ENCODE measurements at regions not wholly inside any gene's neighbourhood (a gene's known extent, or its start where the extent isn't known, plus 50 kb on each side); places are given as distances from the start of the nearest gene placed in this dataset.

DNA sequence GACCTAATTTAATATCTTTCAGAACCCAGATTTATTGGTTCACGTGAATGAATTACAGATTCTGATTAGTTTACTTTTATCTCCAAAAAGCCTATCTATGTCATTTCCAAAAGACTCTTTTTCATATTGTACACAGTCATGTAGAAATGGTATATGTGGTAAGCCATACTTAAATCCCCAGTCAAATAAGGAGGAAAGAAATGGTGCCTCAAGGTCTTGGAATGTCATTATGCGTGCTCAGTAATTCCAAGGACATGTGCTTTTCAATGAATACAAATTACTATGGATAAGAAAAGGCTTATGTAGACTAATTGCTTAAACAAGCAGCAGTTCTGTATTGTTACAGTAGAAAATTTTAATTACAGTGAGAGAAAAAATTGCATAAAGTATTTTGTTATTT, 64.1 kb upstream of the TYRP1 start:
- Histone ChIP-seq H3K4me3 (ENCODE audit: low read depth, low read length) (no peak overlapping the region), H3K27me3 (ENCODE audit: control insufficient read depth, insufficient read depth, low read length) (no peaks in the 10 kb centered on the region), H3K36me3 (ENCODE audit: control insufficient read depth, insufficient read depth, low read length) (no peaks in the 10 kb centered on the region)
- TF ChIP-seq, protein P1, sequence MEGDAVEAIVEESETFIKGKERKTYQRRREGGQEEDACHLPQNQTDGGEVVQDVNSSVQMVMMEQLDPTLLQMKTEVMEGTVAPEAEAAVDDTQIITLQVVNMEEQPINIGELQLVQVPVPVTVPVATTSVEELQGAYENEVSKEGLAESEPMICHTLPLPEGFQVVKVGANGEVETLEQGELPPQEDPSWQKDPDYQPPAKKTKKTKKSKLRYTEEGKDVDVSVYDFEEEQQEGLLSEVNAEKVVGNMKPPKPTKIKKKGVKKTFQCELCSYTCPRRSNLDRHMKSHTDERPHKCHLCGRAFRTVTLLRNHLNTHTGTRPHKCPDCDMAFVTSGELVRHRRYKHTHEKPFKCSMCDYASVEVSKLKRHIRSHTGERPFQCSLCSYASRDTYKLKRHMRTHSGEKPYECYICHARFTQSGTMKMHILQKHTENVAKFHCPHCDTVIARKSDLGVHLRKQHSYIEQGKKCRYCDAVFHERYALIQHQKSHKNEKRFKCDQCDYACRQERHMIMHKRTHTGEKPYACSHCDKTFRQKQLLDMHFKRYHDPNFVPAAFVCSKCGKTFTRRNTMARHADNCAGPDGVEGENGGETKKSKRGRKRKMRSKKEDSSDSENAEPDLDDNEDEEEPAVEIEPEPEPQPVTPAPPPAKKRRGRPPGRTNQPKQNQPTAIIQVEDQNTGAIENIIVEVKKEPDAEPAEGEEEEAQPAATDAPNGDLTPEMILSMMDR (IDR thresholded peaks at IDR 0.05; ENCODE audit: insufficient read depth, low read length, poor library complexity, severe bottlenecking) = no peak
- DNase-seq (ENCODE audit: low read depth) = no peak

- TF ChIP-seq, protein P1 (IDR thresholded peaks at IDR 0.05; ENCODE audit: insufficient read depth, low read length, poor library complexity, severe bottlenecking) = no peak
- DNase-seq (ENCODE audit: low read depth) = peak; percentile 45
- Histone ChIP-seq H3K4me3 (ENCODE audit: low read depth, low read length) (no peak overlapping the region), H3K36me3 (ENCODE audit: control insufficient read depth, insufficient read depth, low read length) (no peaks in the 10 kb centered on the region), H3K27me3 (ENCODE audit: control insufficient read depth, insufficient read depth, low read length) (no peaks in the 10 kb centered on the region)
Measured at GRCh38 chr9:12631866-12632265, 61.3 kb upstream of the TYRP1 start.

GRCh38 chr9:12633016-12633765, 60.0 kb upstream of the TYRP1 start:
- Histone ChIP-seq H3K4me3 (ENCODE audit: low read depth, low read length) (no peak overlapping the region), H3K36me3 (ENCODE audit: control insufficient read depth, insufficient read depth, low read length) (no peaks in the 10 kb centered on the region), H3K27me3 (ENCODE audit: control insufficient read depth, insufficient read depth, low read length) (no peaks in the 10 kb centered on the region)
- DNase-seq (ENCODE audit: low read depth) = no peak
- TF ChIP-seq, protein P1 (IDR thresholded peaks at IDR 0.05; ENCODE audit: insufficient read depth, low read length, poor library complexity, severe bottlenecking) = no peak

DNA sequence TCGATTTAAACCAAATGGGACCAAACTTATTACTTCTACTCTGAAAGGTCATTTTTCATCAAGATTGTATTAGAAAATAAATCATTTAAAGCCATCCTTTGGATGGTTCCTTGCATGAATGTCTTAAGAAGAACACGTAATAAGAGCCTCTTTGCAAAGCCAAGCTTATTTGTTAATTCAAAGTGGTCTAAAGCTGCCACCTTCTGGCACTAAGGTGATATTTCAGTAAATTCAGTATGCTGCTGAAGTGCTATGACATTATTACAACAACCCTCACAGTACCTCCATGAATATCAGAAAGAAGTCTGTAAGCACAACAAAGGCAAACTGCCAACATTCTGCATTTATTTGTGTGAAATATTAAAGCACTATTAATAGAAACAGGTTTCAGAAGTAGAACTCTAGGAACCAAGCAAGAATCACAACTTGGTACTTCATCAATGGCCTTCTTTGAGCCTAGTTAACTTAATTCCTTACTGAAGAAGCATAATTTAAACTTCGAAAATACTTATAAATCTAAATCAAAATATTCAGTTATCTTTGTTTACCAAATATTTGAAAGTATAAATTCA, 53.1 kb upstream of the TYRP1 start:
- peak; percentile 48 for DNase-seq (ENCODE audit: low read depth)
- no peaks in the 10 kb centered on the region for H3K36me3 ChIP-seq (ENCODE audit: control insufficient read depth, insufficient read depth, low read length)
- no peak overlapping the region for H3K4me3 ChIP-seq (ENCODE audit: low read depth, low read length)
- TF ChIP-seq, protein P1 (IDR thresholded peaks at IDR 0.05; ENCODE audit: insufficient read depth, low read length, poor library complexity, severe bottlenecking) = peak; percentile 51
- H3K27me3 ChIP-seq (ENCODE audit: control insufficient read depth, insufficient read depth, low read length) = no peaks in the 10 kb centered on the region

- DNase-seq (ENCODE audit: low read depth) = peak; percentile 72
- H3K36me3 ChIP-seq (ENCODE audit: control insufficient read depth, insufficient read depth, low read length) = no peaks in the 10 kb centered on the region
Measured at GRCh38 chr9:12640866-12641636, 52.1 kb upstream of the TYRP1 start.

More at GRCh38 chr9:12640866-12641636, 52.1 kb upstream of the TYRP1 start:
- Histone ChIP-seq H3K4me3 (ENCODE audit: low read depth, low read length) (no peak overlapping the region), H3K27me3 (ENCODE audit: control insufficient read depth, insufficient read depth, low read length) (no peaks in the 10 kb centered on the region)
- TF ChIP-seq, protein P1 (IDR thresholded peaks at IDR 0.05; ENCODE audit: insufficient read depth, low read length, poor library complexity, severe bottlenecking) = no peak
